Vagina (tissue), 2 donors: ENCODE measurements at regions not wholly inside any gene's neighbourhood (a gene's known extent, or its start where the extent isn't known, plus 50 kb on each side); places are given as distances from the start of the nearest gene placed in this dataset.

Source experiments
- CTCF ChIP-seq, 3 experiments: fragments of 450-650 bp in 2 of 3; fragments of 200-600 bp in 1 of 3; sonication (generic) in 1 of 3; IDR thresholded peaks; one replicate each; pipeline ENCODE4 v1.5.1; 2017 to 2019; ENCODE audit warnings: antibody characterized with exemption in 3 of 3, mild to moderate bottlenecking in 2 of 3, moderate library complexity in 2 of 3
- POLR2A ChIP-seq, 2 donors: fragments of 450-650 bp; IDR thresholded peaks; one replicate each; pipeline ENCODE4 v1.6.1; 2017; ENCODE audit warnings: antibody characterized with exemption in 2 of 2, mild to moderate bottlenecking in 2 of 2, moderate library complexity in 2 of 2
- POLR2AphosphoS5 ChIP-seq, 2 donors: sonication (generic); formaldehyde crosslinking; IDR thresholded peaks; one replicate each; pipeline ENCODE4 v1.9.0; 2017; ENCODE audit warnings: antibody characterized with exemption in 2 of 2, mild to moderate bottlenecking in 2 of 2, low read depth in 1 of 2; ENCODE audit not compliant: insufficient read depth in 1 of 2

DNA sequence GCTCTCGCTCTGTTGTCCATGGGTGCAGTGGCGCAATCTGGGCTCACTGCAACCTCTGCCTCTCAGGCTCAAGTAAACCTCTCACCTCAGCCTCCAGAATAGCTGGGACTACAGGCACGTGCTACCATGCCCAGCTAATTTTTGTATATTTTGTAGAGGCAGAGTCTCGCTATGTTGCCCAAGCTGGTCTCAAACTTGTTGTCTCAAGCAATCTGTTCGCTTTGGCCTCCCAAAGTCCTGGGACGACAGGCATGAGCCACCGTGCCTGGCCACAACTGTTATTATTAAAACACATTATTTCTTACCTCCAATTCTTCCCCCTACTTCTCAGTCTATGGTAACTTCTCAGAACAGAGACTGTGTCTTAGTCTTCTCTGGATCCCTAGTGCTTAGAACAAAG, 143.3 kb downstream of the DICER1 start:
- TF ChIP-seq CTCF (IDR thresholded peaks at IDR 0.05) (no peak), POLR2A (IDR thresholded peaks at IDR 0.05) (no peak), POLR2AphosphoS5 (IDR thresholded peaks at IDR 0.05; ENCODE audit: insufficient read depth in 1 of 2, low read depth in 1 of 2) (no peak)
